CD14-positive monocyte (primary cell): ENCODE measurements at regions not wholly inside any gene's neighbourhood (a gene's known extent, or its start where the extent isn't known, plus 50 kb on each side); places are given as distances from the start of the nearest gene placed in this dataset.

Source experiments
- DNase-seq, 3 donors: peaks; one replicate each; pipeline ENCODE4 v3.0.0-alpha.2; 2011 to 2022
- H2AFZ ChIP-seq: 2 replicates; pipeline ENCODE4 v1.6.0; 2012; ENCODE audit warnings: mild to moderate bottlenecking, low read depth, low read length, inconsistent platforms; ENCODE audit not compliant: insufficient read depth, poor library complexity, severe bottlenecking
- H3K27ac ChIP-seq, 2 donors: 1 replicate in 1 of 2; 2 replicates in 1 of 2; pipeline ENCODE4 v1.5.1; 2012 to 2013; ENCODE audit warnings: low read length in 2 of 2, control low read depth in 1 of 2, inconsistent platforms in 1 of 2, low read depth in 1 of 2, mild to moderate bottlenecking in 1 of 2
- H3K27me3 ChIP-seq, 2 donors: one replicate each; pipeline versions ENCODE4 v1.6.0 to v1.6.1; 2011 to 2013; ENCODE audit warnings: low read length in 2 of 2; ENCODE audit not compliant: control insufficient read depth in 2 of 2, insufficient read depth in 2 of 2
- H3K36me3 ChIP-seq, 2 donors: replicated peaks in 1 of 2; 1 replicate in 1 of 2; 2 replicates in 1 of 2; pipeline versions ENCODE4 v1.5.1 to v1.6.1; 2012 to 2013; ENCODE audit warnings: low read length in 2 of 2, control low read depth in 1 of 2, inconsistent platforms in 1 of 2, mild to moderate bottlenecking in 1 of 2; ENCODE audit not compliant: insufficient read depth in 2 of 2, control insufficient read depth in 1 of 2
- H3K4me1 ChIP-seq, 2 donors: 1 replicate in 1 of 2; 2 replicates in 1 of 2; pipeline versions ENCODE4 v1.5.1 to v1.6.1; 2012 to 2013; ENCODE audit warnings: low read length in 2 of 2, control low read depth in 1 of 2, inconsistent platforms in 1 of 2, mild to moderate bottlenecking in 1 of 2, moderate library complexity in 1 of 2; ENCODE audit not compliant: insufficient read depth in 2 of 2, control insufficient read depth in 1 of 2
- H3K4me2 ChIP-seq: replicated peaks from 2 replicates; pipeline ENCODE3; 2012; ENCODE audit warnings: low read length, moderate library complexity, mild to moderate bottlenecking; ENCODE audit not compliant: poor library complexity, severe bottlenecking; ENCODE audit errors: extremely low read depth
- H3K4me3 ChIP-seq, 3 experiments: fragments of 200-600 bp in 1 of 3; sonication (generic) in 1 of 3; replicated peaks in 1 of 3; 1 replicate in 2 of 3; 2 replicates in 1 of 3; pipeline ENCODE4 v1.5.1; 2011 to 2013; ENCODE audit warnings: low read length in 3 of 3, mild to moderate bottlenecking in 3 of 3, control low read depth in 2 of 3, low read depth in 2 of 3, inconsistent platforms in 1 of 3, moderate library complexity in 1 of 3
- H3K79me2 ChIP-seq: 2 replicates; pipeline ENCODE4 v1.6.0; 2012; ENCODE audit warnings: mild to moderate bottlenecking, control low read depth, inconsistent platforms, low read length, moderate library complexity; ENCODE audit not compliant: insufficient read depth
- H3K9ac ChIP-seq: 2 replicates; pipeline ENCODE4 v1.6.0; 2017; ENCODE audit warnings: low read length, mild to moderate bottlenecking; ENCODE audit not compliant: insufficient read depth, poor library complexity, severe bottlenecking
- H3K9me3 ChIP-seq, 2 donors: replicated peaks in 1 of 2; 1 replicate in 1 of 2; 2 replicates in 1 of 2; pipeline versions ENCODE4 v1.5.1 to v1.6.1; 2012 to 2013; ENCODE audit warnings: low read length in 2 of 2, control low read depth in 1 of 2; ENCODE audit not compliant: control insufficient read depth in 1 of 2, insufficient read depth in 1 of 2
- H4K20me1 ChIP-seq: 2 replicates; pipeline ENCODE4 v1.6.0; 2012; ENCODE audit warnings: mild to moderate bottlenecking, low read length, control low read depth, moderate library complexity; ENCODE audit not compliant: insufficient read depth
- H3K27ac Mint-ChIP-seq, 7 donors: one replicate each; pipeline ENCODE4 v1.8.0; 2020; ENCODE audit warnings: mild to moderate bottlenecking in 7 of 7, mixed read lengths in 7 of 7, moderate library complexity in 6 of 7, inconsistent platforms in 2 of 7
- H3K27me3 Mint-ChIP-seq, 3 donors: one replicate each; pipeline ENCODE4 v1.8.0; 2021 to 2022; ENCODE audit warnings: low read depth in 3 of 3, mild to moderate bottlenecking in 3 of 3, mixed read lengths in 3 of 3, moderate library complexity in 3 of 3, inconsistent platforms in 1 of 3
- H3K36me3 Mint-ChIP-seq, 2 donors: one replicate each; pipeline ENCODE4 v1.8.0; 2020; ENCODE audit warnings: mixed read lengths in 2 of 2, inconsistent platforms in 1 of 2, mild to moderate bottlenecking in 1 of 2
- H3K4me1 Mint-ChIP-seq: one replicate; pipeline ENCODE4 v1.8.0; 2020; ENCODE audit warnings: mild to moderate bottlenecking, mixed read lengths
- H3K4me3 Mint-ChIP-seq, 2 donors: one replicate each; pipeline ENCODE4 v1.8.0; 2020; ENCODE audit warnings: mild to moderate bottlenecking in 2 of 2, mixed read lengths in 2 of 2, moderate library complexity in 1 of 2
- H3K9me3 Mint-ChIP-seq, 7 donors: one replicate each; pipeline ENCODE4 v1.8.0; 2020 to 2022; ENCODE audit warnings: mixed read lengths in 7 of 7, mild to moderate bottlenecking in 6 of 7, moderate library complexity in 6 of 7, inconsistent platforms in 2 of 7
- WGBS: methylation state at CpG from one replicate; pipeline ENCODE4 v1.1.5; 2013; ENCODE audit warnings: missing lambda C conversion rate; ENCODE audit not compliant: insufficient coverage; 5-methylcytosine and 5-hydroxymethylcytosine counted together
- intact Hi-C, 2 donors: fragments of 100-400 bp; cut with micrococcal nuclease; formaldehyde crosslinking; loops; one replicate each; pipeline versions ENCODE4 v1.15.0 to v1.15.1; 2023
- TF ChIP-seq, protein P1 (sequence below): fragments of 200-600 bp; IDR thresholded peaks from one replicate; pipeline ENCODE4 v1.8.0; 2022; ENCODE audit warnings: antibody characterized with exemption, mild to moderate bottlenecking

- TF ChIP-seq, protein P1, sequence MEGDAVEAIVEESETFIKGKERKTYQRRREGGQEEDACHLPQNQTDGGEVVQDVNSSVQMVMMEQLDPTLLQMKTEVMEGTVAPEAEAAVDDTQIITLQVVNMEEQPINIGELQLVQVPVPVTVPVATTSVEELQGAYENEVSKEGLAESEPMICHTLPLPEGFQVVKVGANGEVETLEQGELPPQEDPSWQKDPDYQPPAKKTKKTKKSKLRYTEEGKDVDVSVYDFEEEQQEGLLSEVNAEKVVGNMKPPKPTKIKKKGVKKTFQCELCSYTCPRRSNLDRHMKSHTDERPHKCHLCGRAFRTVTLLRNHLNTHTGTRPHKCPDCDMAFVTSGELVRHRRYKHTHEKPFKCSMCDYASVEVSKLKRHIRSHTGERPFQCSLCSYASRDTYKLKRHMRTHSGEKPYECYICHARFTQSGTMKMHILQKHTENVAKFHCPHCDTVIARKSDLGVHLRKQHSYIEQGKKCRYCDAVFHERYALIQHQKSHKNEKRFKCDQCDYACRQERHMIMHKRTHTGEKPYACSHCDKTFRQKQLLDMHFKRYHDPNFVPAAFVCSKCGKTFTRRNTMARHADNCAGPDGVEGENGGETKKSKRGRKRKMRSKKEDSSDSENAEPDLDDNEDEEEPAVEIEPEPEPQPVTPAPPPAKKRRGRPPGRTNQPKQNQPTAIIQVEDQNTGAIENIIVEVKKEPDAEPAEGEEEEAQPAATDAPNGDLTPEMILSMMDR: no peak
- Histone ChIP-seq H3K4me1 (no peaks in the 10 kb centered on the region), H3K27me3 (no peaks in the 10 kb centered on the region), H3K36me3 (no peaks in the 10 kb centered on the region), H2AFZ (no peak overlapping the region), H3K4me3 (no peak overlapping the region), H3K9ac (no peak overlapping the region), H3K4me2 (no peak overlapping the region), H3K79me2 (no peaks in the 10 kb centered on the region), H3K27ac (no peak overlapping the region), H3K9me3 (no peaks in the 10 kb centered on the region), H4K20me1 (no peaks in the 10 kb centered on the region)
- no peaks in the 10 kb centered on the region for H3K4me1 Mint-ChIP-seq
- no peaks in the 10 kb centered on the region for H3K27me3 Mint-ChIP-seq
- 93% methylated on average over 2 of the region's 3 CpGs for WGBS
- intact Hi-C loops: no loop called here
- no peak overlapping the region for H3K4me3 Mint-ChIP-seq
- H3K36me3 Mint-ChIP-seq: no peaks in the 10 kb centered on the region
- peaks cover 0 to 5% (median 0%) of the 10 kb centered on the region in 7 donors for H3K9me3 Mint-ChIP-seq
- no peak overlapping the region for H3K27ac Mint-ChIP-seq
- DNase-seq: no peak
Measured at GRCh38 chr6:113181164-113181563, 676.0 kb upstream of the MARCKS start.

DNA sequence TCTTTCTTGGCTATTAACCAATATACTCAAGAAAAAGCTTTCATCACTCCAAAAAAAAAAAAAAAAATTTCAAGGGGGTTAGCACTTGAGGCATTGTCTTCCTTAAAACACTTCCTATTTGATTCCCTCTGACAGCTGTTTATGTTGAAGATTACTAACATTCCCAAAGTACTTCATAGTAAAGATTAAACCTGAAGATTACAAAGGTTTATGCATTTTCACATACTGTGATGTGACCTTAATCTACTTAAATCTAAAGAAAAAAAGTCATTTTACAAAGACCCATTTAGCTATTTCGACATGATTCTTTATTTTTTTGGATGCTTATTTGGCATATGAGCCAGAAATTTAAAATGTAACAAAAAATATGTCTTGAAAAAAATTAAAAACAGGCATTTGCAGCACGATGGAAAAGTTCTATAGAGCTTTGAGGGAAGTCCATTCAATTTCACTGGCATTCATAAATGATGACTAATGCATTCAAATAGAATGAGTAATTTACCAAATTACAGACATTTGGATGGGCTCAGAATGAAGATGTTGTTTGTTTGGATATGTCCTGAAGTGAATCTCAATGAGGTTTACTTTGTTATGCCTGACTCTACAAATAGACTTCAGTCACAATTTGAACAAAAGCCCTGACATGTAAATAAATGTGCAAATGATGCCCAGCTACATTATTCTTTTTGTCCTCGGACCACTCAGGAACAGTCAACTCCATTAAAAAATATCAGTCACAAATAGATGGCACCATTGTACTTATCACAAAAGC lies 674.6 kb upstream of the MARCKS start:
- TF ChIP-seq, protein P1: no peak
- Histone ChIP-seq H3K79me2 (no peaks in the 10 kb centered on the region), H3K9me3 (no peaks in the 10 kb centered on the region), H3K27ac (no peak overlapping the region), H3K9ac (no peak overlapping the region), H3K27me3 (no peaks in the 10 kb centered on the region), H3K36me3 (no peaks in the 10 kb centered on the region), H4K20me1 (no peaks in the 10 kb centered on the region), H3K4me3 (no peak overlapping the region), H2AFZ (no peak overlapping the region), H3K4me1 (no peaks in the 10 kb centered on the region), H3K4me2 (no peak overlapping the region)
- Mint-ChIP-seq H3K9me3 (peaks cover 0 to 4% (median 0%) of the 10 kb centered on the region in 7 donors), H3K36me3 (no peaks in the 10 kb centered on the region), H3K27me3 (no peaks in the 10 kb centered on the region), H3K27ac (no peak overlapping the region), H3K4me3 (no peak overlapping the region), H3K4me1 (no peaks in the 10 kb centered on the region)
- intact Hi-C loops: no loop called here
- WGBS: 100% methylated on average over 1 of the region's 3 CpGs
- no peak for DNase-seq
